ENCODE measurements at regions not wholly inside any gene's neighbourhood (a gene's known extent, or its start where the extent isn't known, plus 50 kb on each side); places are given as distances from the start of the nearest gene placed in this dataset.

DNA sequence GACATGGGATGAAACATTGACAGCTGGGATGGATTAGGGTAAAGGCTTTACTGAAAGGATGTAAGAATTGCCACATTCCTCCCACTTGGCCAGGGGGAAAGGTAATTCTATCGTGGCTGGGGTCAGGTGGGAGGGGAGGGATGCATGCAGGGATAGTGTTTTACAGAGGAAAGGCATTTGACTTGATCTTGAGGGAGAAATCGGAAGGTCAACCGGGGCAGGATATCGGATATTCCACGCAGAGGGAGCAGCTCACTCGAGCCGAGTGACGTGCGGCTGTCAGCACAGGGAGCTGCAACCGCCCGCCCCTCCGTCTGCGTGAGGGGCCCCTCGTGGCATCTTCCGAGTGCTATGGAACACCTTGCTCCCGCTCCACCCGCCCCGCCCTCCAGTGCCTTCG is 63.4 kb upstream of the ADAMTS2 start:
- intact Hi-C loops (cut with micrococcal nuclease): no loop called here

DNA sequence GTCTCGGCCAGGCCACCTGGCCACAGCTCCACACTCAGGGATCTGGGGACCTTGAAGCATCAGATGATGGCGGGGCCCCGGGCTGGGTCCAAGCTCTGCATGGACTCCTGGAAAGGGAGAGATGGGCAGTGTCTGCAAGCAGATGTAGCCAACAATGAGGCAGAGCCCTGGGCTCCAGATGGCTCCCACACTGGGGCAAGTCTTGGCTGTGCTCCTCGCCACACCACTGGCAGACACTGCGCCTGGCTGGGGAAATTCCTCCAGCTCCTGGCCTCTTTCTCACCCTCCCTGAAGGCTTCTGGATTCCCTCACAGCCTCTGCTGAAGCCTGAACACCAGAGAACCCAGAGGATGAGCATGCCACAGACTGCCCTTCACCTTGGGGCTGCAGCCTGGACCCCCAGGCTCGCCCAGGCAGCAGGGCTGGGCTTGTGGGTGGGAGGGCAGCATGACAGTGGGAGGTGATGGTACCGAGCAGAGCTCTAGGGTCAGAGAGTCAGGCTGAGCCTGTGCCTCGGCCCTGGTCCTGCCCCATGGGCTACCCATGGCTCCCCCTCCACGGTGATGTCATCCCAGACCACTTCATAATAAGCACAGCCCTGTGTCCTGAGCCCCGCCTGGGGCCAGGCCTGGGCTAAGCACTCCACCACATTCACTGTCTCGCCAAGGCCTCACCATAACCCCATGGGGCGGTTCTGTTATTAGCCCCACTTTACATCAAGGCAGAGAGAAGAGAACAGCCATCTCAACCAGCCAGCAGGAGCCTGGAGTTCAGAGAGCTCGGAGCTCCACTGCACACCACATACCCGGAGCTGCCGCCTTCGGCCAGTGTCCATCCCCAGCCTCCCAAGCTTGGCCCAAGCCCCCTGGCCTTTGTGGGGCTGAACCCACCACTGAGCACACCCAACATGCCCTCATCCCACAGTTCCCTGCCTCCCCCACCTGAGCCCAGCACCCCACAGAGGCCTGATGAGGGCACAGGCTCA is 62.2 kb upstream of the ADAMTS2 start:
- H4K20me1 ChIP-seq (ENCODE audit: insufficient read depth, low read length): no peaks in the 10 kb centered on the region
- TF ChIP-seq, protein P1, sequence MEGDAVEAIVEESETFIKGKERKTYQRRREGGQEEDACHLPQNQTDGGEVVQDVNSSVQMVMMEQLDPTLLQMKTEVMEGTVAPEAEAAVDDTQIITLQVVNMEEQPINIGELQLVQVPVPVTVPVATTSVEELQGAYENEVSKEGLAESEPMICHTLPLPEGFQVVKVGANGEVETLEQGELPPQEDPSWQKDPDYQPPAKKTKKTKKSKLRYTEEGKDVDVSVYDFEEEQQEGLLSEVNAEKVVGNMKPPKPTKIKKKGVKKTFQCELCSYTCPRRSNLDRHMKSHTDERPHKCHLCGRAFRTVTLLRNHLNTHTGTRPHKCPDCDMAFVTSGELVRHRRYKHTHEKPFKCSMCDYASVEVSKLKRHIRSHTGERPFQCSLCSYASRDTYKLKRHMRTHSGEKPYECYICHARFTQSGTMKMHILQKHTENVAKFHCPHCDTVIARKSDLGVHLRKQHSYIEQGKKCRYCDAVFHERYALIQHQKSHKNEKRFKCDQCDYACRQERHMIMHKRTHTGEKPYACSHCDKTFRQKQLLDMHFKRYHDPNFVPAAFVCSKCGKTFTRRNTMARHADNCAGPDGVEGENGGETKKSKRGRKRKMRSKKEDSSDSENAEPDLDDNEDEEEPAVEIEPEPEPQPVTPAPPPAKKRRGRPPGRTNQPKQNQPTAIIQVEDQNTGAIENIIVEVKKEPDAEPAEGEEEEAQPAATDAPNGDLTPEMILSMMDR (IDR thresholded peaks at IDR 0.05): no peak
- H3K36me3 Mint-ChIP-seq: no peaks in the 10 kb centered on the region
- H3K4me3 Mint-ChIP-seq: no peak overlapping the region
- H3K79me2 ChIP-seq (ENCODE audit: insufficient read depth, low read length): no peaks in the 10 kb centered on the region
- H3K9ac ChIP-seq (ENCODE audit: insufficient read depth, low read length, poor library complexity, severe bottlenecking): no peak overlapping the region
- H3K27me3 Mint-ChIP-seq (ENCODE audit: low read depth in 3 of 3): peaks cover 0 to 4% (median 4%) of the 10 kb centered on the region in 3 donors
- no peak overlapping the region for H3K4me2 ChIP-seq (replicated peaks; ENCODE audit: extremely low read depth, low read length, poor library complexity, severe bottlenecking)
- no peak overlapping the region for H2AFZ ChIP-seq (ENCODE audit: insufficient read depth, low read depth, low read length, poor library complexity, severe bottlenecking)
- no peaks in the 10 kb centered on the region for H3K27me3 ChIP-seq (ENCODE audit: control insufficient read depth in 2 of 2, insufficient read depth in 2 of 2, low read length in 2 of 2)
- H3K4me1 ChIP-seq (ENCODE audit: control insufficient read depth in 1 of 2, insufficient read depth in 2 of 2, low read length in 2 of 2): no peaks in the 10 kb centered on the region
- no peak for DNase-seq
- intact Hi-C loops (cut with micrococcal nuclease): no loop called here
- WGBS (ENCODE audit: insufficient coverage): 90% methylated on average over 13 of the region's 16 CpGs
- H3K4me1 Mint-ChIP-seq: no peaks in the 10 kb centered on the region
- no peak overlapping the region for H3K27ac Mint-ChIP-seq
- H3K36me3 ChIP-seq (replicated peaks in 1 of 2; ENCODE audit: control insufficient read depth in 1 of 2, insufficient read depth in 2 of 2, low read length in 2 of 2): no peaks in the 10 kb centered on the region
- H3K4me3 ChIP-seq (replicated peaks in 1 of 3; ENCODE audit: low read depth in 2 of 3, low read length in 3 of 3): no peak overlapping the region
- peaks cover 0 to 6% (median 3%) of the 10 kb centered on the region in 7 donors for H3K9me3 Mint-ChIP-seq
- H3K27ac ChIP-seq (ENCODE audit: low read depth in 1 of 2, low read length in 2 of 2): no peak overlapping the region
- H3K9me3 ChIP-seq (replicated peaks in 1 of 2; ENCODE audit: control insufficient read depth in 1 of 2, insufficient read depth in 1 of 2, low read length in 2 of 2): no peaks in the 10 kb centered on the region

More for the DNA sequence above, 63.4 kb upstream of the ADAMTS2 start:
- TF ChIP-seq, protein P1 (IDR thresholded peaks at IDR 0.05): no peak
- Histone ChIP-seq H3K4me1 (ENCODE audit: control insufficient read depth in 1 of 2, insufficient read depth in 2 of 2, low read length in 2 of 2) (no peaks in the 10 kb centered on the region), H3K4me3 (replicated peaks in 1 of 3; ENCODE audit: low read depth in 2 of 3, low read length in 3 of 3) (no peak overlapping the region), H3K27me3 (ENCODE audit: control insufficient read depth in 2 of 2, insufficient read depth in 2 of 2, low read length in 2 of 2) (no peaks in the 10 kb centered on the region), H3K36me3 (replicated peaks in 1 of 2; ENCODE audit: control insufficient read depth in 1 of 2, insufficient read depth in 2 of 2, low read length in 2 of 2) (no peaks in the 10 kb centered on the region), H2AFZ (ENCODE audit: insufficient read depth, low read depth, low read length, poor library complexity, severe bottlenecking) (no peak overlapping the region), H3K9me3 (replicated peaks in 1 of 2; ENCODE audit: control insufficient read depth in 1 of 2, insufficient read depth in 1 of 2, low read length in 2 of 2) (no peaks in the 10 kb centered on the region), H4K20me1 (ENCODE audit: insufficient read depth, low read length) (no peaks in the 10 kb centered on the region), H3K4me2 (replicated peaks; ENCODE audit: extremely low read depth, low read length, poor library complexity, severe bottlenecking) (no peak overlapping the region), H3K27ac (ENCODE audit: low read depth in 1 of 2, low read length in 2 of 2) (no peak overlapping the region), H3K79me2 (ENCODE audit: insufficient read depth, low read length) (no peaks in the 10 kb centered on the region), H3K9ac (ENCODE audit: insufficient read depth, low read length, poor library complexity, severe bottlenecking) (no peak overlapping the region)
- Mint-ChIP-seq H3K27ac (no peak overlapping the region), H3K9me3 (peaks cover 0 to 8% (median 0%) of the 10 kb centered on the region in 7 donors), H3K4me1 (no peaks in the 10 kb centered on the region), H3K27me3 (ENCODE audit: low read depth in 3 of 3) (peaks cover 0 to 4% (median 4%) of the 10 kb centered on the region in 3 donors), H3K4me3 (no peak overlapping the region), H3K36me3 (no peaks in the 10 kb centered on the region)
- no peak for DNase-seq
- WGBS (ENCODE audit: insufficient coverage): 89% methylated on average over 19 of the region's 19 CpGs

Measured in CD14-positive monocyte (primary cell).